ENCODE measurements at regions not wholly inside any gene's neighbourhood (a gene's known extent, or its start where the extent isn't known, plus 50 kb on each side); places are given as distances from the start of the nearest gene placed in this dataset.

DNA sequence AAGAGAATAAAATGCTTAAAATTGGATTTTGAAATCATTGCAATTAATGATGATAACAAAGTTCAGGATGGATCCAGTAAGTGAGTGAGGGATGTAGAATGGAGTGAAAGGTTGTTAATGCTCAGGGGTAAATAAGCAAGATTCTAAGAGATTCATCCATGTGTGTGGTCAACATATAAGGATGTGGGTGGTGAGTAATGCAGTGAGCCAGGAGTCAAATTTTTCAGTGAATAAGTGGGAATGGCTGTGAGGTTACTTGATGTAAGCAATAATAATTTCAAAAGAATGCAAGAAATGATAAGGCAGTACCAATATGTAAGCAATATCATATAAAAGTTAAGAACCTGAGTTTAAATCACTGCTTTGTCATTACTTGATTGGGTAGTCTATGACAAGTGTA is 207.5 kb upstream of the ADGRB3 start:
- Histone ChIP-seq H3K36me3 (ENCODE audit: control insufficient read depth in 2 of 2, insufficient read depth in 2 of 2, low read length in 1 of 2) (no peaks in the 10 kb centered on the region), H3K9me3 (ENCODE audit: control insufficient read depth in 2 of 2, insufficient read depth in 1 of 2, low read depth in 1 of 2, low read length in 1 of 2) (no peaks in the 10 kb centered on the region), H3K4me3 (ENCODE audit: low read depth in 1 of 2, low read length in 2 of 2) (no peak overlapping the region), H3K27ac (ENCODE audit: low read depth in 2 of 2, low read length in 1 of 2) (no peak overlapping the region), H3K27me3 (ENCODE audit: control insufficient read depth in 1 of 2, insufficient read depth in 2 of 2, low read length in 2 of 2) (no peaks in the 10 kb centered on the region), H3K4me1 (ENCODE audit: control insufficient read depth in 2 of 2, insufficient read depth in 2 of 2, low read length in 1 of 2) (no peaks in the 10 kb centered on the region)

DNA sequence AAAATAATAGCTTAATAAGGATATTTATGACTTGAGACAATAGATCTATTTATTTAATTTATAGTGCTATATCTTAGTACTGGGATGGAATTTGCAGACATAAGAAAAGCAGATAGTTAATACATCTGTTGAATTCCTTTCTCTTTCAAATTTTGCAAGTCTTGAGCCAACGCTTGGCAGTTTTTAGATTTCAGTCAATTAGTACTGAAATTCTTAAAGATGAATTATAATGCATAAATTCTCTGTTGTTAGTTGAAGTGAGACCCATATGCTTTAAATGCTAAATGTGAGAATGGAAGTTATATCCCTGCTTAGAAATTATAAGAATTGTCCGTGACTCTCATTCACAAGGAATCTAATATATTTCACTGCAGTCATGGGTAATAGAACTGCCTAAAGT is 225.1 kb upstream of the ADGRB3 start:
- WGBS, 2 donors = 86 to 88% methylated on average over 2 of the region's 2 CpGs
- H3K4me1 ChIP-seq (ENCODE audit: control insufficient read depth in 2 of 2, insufficient read depth in 2 of 2, low read length in 1 of 2) = no peaks in the 10 kb centered on the region
- H3K9me3 ChIP-seq (ENCODE audit: control insufficient read depth in 2 of 2, insufficient read depth in 1 of 2, low read depth in 1 of 2, low read length in 1 of 2) = no peaks in the 10 kb centered on the region
- H3K4me3 ChIP-seq (ENCODE audit: low read depth in 1 of 2, low read length in 2 of 2) = no peak overlapping the region
- no peaks in the 10 kb centered on the region for H3K27me3 ChIP-seq (ENCODE audit: control insufficient read depth in 1 of 2, insufficient read depth in 2 of 2, low read length in 2 of 2)
- no peaks in the 10 kb centered on the region for H3K36me3 ChIP-seq (ENCODE audit: control insufficient read depth in 2 of 2, insufficient read depth in 2 of 2, low read length in 1 of 2)
- no peak overlapping the region for H3K27ac ChIP-seq (ENCODE audit: low read depth in 2 of 2, low read length in 1 of 2)

DNA sequence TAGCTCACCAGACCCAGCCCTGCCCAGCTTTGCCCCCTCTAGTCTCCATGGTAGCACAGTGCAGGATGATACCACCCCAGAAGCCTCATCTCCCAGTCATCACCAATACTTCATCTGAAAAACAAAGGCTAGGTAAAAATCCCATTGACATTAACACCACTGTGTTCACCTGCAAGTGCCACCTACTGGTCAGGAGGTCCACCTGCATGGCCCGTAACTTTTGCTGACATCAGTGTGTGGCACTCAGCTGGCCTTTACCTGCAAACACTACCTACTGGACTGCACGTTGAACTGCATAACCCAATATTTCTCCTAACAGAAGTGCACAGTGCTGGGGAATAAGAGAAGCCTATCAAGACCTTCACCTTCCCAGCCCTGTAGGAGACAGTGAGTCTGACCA is 234.7 kb upstream of the ADGRB3 start:
- Histone ChIP-seq H3K9me3 (ENCODE audit: control insufficient read depth in 2 of 2, insufficient read depth in 1 of 2, low read depth in 1 of 2, low read length in 1 of 2) (peaks cover 2 to 7% of the 10 kb centered on the region in 2 donors), H3K4me1 (ENCODE audit: control insufficient read depth in 2 of 2, insufficient read depth in 2 of 2, low read length in 1 of 2) (no peaks in the 10 kb centered on the region), H3K36me3 (ENCODE audit: control insufficient read depth in 2 of 2, insufficient read depth in 2 of 2, low read length in 1 of 2) (no peaks in the 10 kb centered on the region), H3K4me3 (ENCODE audit: low read depth in 1 of 2, low read length in 2 of 2) (no peak overlapping the region), H3K27ac (ENCODE audit: low read depth in 2 of 2, low read length in 1 of 2) (no peak overlapping the region), H3K27me3 (ENCODE audit: control insufficient read depth in 1 of 2, insufficient read depth in 2 of 2, low read length in 2 of 2) (no peaks in the 10 kb centered on the region)
- WGBS, 2 donors = 86 to 89% methylated on average over 2 of the region's 2 CpGs

DNA sequence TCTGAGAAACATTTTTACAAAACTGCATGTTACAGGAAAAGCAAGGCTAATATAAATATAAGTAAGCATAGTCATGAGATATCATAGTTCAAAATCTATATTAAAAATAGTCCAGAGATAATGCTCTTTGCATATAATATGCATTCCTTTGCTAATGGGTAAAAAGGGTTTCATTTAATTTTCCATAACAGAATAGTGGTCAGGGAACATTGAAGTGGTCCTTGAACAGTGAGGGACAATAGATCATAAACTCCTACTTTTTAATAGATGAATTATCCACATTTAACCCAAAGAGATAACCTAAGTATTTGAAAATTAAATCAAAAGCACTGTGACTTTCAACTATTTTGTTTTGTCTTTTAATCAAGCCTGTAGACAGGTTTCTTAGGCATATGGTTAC is 243.1 kb upstream of the ADGRB3 start:
- H3K9me3 ChIP-seq (ENCODE audit: control insufficient read depth in 2 of 2, insufficient read depth in 1 of 2, low read depth in 1 of 2, low read length in 1 of 2) = no peaks in the 10 kb centered on the region
- no peaks in the 10 kb centered on the region for H3K36me3 ChIP-seq (ENCODE audit: control insufficient read depth in 2 of 2, insufficient read depth in 2 of 2, low read length in 1 of 2)
- H3K27me3 ChIP-seq (ENCODE audit: control insufficient read depth in 1 of 2, insufficient read depth in 2 of 2, low read length in 2 of 2) = no peaks in the 10 kb centered on the region
- H3K4me3 ChIP-seq (ENCODE audit: low read depth in 1 of 2, low read length in 2 of 2) = no peak overlapping the region
- no peaks in the 10 kb centered on the region for H3K4me1 ChIP-seq (ENCODE audit: control insufficient read depth in 2 of 2, insufficient read depth in 2 of 2, low read length in 1 of 2)
- no peak overlapping the region for H3K27ac ChIP-seq (ENCODE audit: low read depth in 2 of 2, low read length in 1 of 2)

DNA sequence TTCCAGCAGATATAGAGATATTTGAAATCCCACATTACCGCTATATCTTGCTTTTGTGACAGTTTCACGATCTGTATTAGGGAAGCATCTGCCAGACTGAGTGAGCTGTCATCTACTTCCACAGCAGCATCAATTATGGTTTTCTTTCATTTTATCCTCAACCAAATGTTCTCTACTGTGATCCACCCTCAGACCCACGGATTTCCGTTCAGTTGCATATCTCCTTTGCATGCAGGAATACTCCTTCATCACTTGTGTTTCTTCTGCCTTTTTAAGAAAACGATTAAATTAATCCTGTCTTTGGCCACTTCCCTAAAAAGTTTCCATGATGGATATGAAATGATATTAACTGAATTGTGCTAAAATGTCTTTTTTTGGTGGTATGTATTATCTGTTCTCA is 262.1 kb upstream of the ADGRB3 start:
- 75 to 81% methylated on average over 5 of the region's 5 CpGs for WGBS, 2 donors
- no peaks in the 10 kb centered on the region for H3K27me3 ChIP-seq (ENCODE audit: control insufficient read depth in 1 of 2, insufficient read depth in 2 of 2, low read length in 2 of 2)
- H3K36me3 ChIP-seq (ENCODE audit: control insufficient read depth in 2 of 2, insufficient read depth in 2 of 2, low read length in 1 of 2) = no peaks in the 10 kb centered on the region
- H3K4me3 ChIP-seq (ENCODE audit: low read depth in 1 of 2, low read length in 2 of 2) = no peak overlapping the region
- H3K4me1 ChIP-seq (ENCODE audit: control insufficient read depth in 2 of 2, insufficient read depth in 2 of 2, low read length in 1 of 2) = no peaks in the 10 kb centered on the region
- no peak overlapping the region for H3K27ac ChIP-seq (ENCODE audit: low read depth in 2 of 2, low read length in 1 of 2)
- H3K9me3 ChIP-seq (ENCODE audit: control insufficient read depth in 2 of 2, insufficient read depth in 1 of 2, low read depth in 1 of 2, low read length in 1 of 2) = no peaks in the 10 kb centered on the region

DNA sequence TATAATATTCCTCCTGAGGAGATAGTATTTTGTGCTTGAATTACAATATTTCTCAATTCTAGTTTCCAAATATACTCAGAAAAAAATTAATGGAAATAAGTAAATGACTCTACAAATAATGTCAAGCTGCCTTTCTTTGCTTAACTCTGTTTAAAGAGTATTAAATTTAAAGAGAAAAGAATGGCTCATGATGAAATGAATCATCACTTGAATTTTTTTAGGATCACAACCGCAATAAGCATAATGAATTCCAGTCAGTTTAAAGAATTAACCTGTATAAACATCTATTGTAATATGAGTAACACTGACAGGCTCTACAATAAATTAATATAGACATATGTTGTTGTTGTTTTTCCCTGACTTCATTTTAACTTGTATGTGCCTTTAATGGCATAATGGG is 266.2 kb upstream of the ADGRB3 start:
- Histone ChIP-seq H3K4me3 (ENCODE audit: low read depth in 1 of 2, low read length in 2 of 2) (no peak overlapping the region), H3K27ac (ENCODE audit: low read depth in 2 of 2, low read length in 1 of 2) (no peak overlapping the region), H3K36me3 (ENCODE audit: control insufficient read depth in 2 of 2, insufficient read depth in 2 of 2, low read length in 1 of 2) (no peaks in the 10 kb centered on the region), H3K9me3 (ENCODE audit: control insufficient read depth in 2 of 2, insufficient read depth in 1 of 2, low read depth in 1 of 2, low read length in 1 of 2) (no peaks in the 10 kb centered on the region), H3K4me1 (ENCODE audit: control insufficient read depth in 2 of 2, insufficient read depth in 2 of 2, low read length in 1 of 2) (no peaks in the 10 kb centered on the region), H3K27me3 (ENCODE audit: control insufficient read depth in 1 of 2, insufficient read depth in 2 of 2, low read length in 2 of 2) (no peaks in the 10 kb centered on the region)
- 58 to 65% methylated on average over 1 of the region's 1 CpG for WGBS, 2 donors

DNA sequence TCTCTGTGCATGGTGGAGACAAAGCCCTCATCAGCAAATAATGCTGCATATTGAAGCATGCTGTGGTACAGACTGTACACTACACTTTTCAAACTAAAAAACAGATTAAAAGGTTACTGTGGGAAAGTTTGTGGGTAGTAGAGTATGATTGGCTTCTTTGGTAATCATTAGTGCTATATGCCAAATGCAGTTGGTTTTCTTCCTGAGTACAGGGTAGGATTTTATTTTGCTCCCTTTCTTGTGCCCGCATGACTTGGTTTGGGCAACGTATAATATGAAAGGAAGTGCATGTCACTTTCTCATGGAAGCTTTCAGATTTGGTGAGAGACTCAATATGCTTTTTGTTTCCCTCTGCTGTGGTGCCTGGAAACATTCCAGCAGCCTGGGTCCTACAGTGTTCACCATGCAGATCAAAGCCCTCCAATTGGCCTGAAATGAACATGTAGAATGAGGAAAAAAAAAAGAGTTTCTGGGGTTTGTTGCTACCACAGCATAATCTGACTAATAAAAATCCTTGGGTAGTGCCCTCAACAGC is 270.7 kb upstream of the ADGRB3 start:
- WGBS, 2 donors = 62 to 77% methylated on average over 2 of the region's 2 CpGs
- no peaks in the 10 kb centered on the region for H3K4me1 ChIP-seq (ENCODE audit: control insufficient read depth in 2 of 2, insufficient read depth in 2 of 2, low read length in 1 of 2)

DNA sequence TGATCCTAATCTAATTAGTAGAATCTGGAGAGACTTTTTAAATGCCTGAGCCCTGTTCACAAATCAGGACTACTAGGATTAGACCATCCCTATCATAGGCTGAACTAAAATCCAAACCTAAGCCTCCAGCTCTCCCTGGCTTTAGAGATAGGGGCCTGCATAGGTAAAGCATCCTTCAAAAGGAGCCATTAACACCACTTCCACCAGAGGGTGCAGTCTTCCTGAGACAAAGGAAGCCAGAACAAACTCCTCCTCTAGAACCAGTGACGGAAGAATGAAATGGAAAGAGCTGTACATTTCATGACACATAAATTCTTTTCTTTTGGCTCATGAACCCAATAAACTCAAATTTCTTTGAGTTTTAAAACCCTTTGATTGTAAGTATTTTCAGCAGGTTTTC is 291.2 kb upstream of the ADGRB3 start:
- Histone ChIP-seq H3K4me3 (ENCODE audit: low read depth in 1 of 2, low read length in 2 of 2) (no peak overlapping the region), H3K4me1 (ENCODE audit: control insufficient read depth in 2 of 2, insufficient read depth in 2 of 2, low read length in 1 of 2) (no peaks in the 10 kb centered on the region), H3K9me3 (ENCODE audit: control insufficient read depth in 2 of 2, insufficient read depth in 1 of 2, low read depth in 1 of 2, low read length in 1 of 2) (no peaks in the 10 kb centered on the region), H3K27ac (ENCODE audit: low read depth in 2 of 2, low read length in 1 of 2) (no peak overlapping the region), H3K27me3 (ENCODE audit: control insufficient read depth in 1 of 2, insufficient read depth in 2 of 2, low read length in 2 of 2) (no peaks in the 10 kb centered on the region), H3K36me3 (ENCODE audit: control insufficient read depth in 2 of 2, insufficient read depth in 2 of 2, low read length in 1 of 2) (no peaks in the 10 kb centered on the region)
- 46 to 47% methylated on average over 1 of the region's 1 CpG for WGBS, 2 donors

More for the DNA sequence above, 270.7 kb upstream of the ADGRB3 start:
- Histone ChIP-seq H3K36me3 (ENCODE audit: control insufficient read depth in 2 of 2, insufficient read depth in 2 of 2, low read length in 1 of 2) (no peaks in the 10 kb centered on the region), H3K9me3 (ENCODE audit: control insufficient read depth in 2 of 2, insufficient read depth in 1 of 2, low read depth in 1 of 2, low read length in 1 of 2) (no peaks in the 10 kb centered on the region), H3K4me3 (ENCODE audit: low read depth in 1 of 2, low read length in 2 of 2) (no peak overlapping the region), H3K27me3 (ENCODE audit: control insufficient read depth in 1 of 2, insufficient read depth in 2 of 2, low read length in 2 of 2) (no peaks in the 10 kb centered on the region), H3K27ac (ENCODE audit: low read depth in 2 of 2, low read length in 1 of 2) (no peak overlapping the region)

DNA sequence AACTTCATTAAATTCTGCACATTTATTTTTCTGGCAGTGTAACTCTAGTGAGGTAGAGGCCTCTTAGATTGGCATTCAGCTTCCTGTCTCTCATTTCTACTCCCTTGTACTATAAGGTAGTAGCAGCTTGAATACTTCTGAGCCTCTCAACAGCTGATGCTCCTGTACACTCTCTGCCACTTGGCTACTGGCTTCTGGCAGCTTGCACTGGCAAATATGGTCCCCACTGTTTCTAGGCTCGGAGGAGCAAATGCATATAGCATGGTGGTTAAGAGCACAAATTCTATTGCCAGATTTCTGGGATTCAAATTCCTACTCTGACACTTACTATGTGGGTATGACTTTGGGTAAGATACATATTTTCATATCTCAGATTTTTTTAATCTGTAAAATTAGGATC is 292.8 kb upstream of the ADGRB3 start:
- no peaks in the 10 kb centered on the region for H3K9me3 ChIP-seq (ENCODE audit: control insufficient read depth in 2 of 2, insufficient read depth in 1 of 2, low read depth in 1 of 2, low read length in 1 of 2)
- no peaks in the 10 kb centered on the region for H3K27me3 ChIP-seq (ENCODE audit: control insufficient read depth in 1 of 2, insufficient read depth in 2 of 2, low read length in 2 of 2)
- WGBS, 2 donors = 56 to 67% methylated on average over 1 of the region's 1 CpG
- H3K36me3 ChIP-seq (ENCODE audit: control insufficient read depth in 2 of 2, insufficient read depth in 2 of 2, low read length in 1 of 2) = no peaks in the 10 kb centered on the region
- H3K4me3 ChIP-seq (ENCODE audit: low read depth in 1 of 2, low read length in 2 of 2) = no peak overlapping the region
- no peaks in the 10 kb centered on the region for H3K4me1 ChIP-seq (ENCODE audit: control insufficient read depth in 2 of 2, insufficient read depth in 2 of 2, low read length in 1 of 2)
- H3K27ac ChIP-seq (ENCODE audit: low read depth in 2 of 2, low read length in 1 of 2) = no peak overlapping the region

DNA sequence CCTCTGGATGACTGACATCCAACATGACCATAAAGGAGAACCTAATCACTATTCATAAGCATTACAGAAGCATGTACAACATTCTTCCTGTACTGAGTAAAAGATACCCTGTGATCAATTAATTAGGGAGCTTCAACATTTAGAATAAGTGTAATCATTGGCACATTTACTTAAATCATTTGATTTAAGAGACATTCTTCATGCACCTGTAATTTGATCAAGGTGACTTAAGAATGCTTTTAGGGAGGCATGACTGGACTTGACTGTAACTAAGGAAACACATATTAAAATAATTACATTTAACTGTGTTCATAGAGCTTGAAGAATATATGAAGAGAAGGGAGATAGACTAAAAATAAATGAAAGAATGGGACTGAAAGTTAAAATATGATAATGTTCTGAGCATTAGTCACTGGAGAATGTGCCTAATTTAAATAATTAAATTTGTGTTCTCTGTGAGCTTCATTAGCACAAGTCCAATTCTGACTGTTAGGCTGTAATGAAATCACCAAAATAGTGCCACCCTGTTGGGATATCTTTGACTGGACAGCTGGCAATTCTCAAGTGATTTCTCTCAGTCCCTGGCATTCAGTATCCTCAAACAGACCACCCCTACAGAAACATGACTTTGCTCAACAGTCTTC is 295.5 kb upstream of the ADGRB3 start:
- H3K27me3 ChIP-seq (ENCODE audit: control insufficient read depth in 1 of 2, insufficient read depth in 2 of 2, low read length in 2 of 2) = no peaks in the 10 kb centered on the region
- no peaks in the 10 kb centered on the region for H3K9me3 ChIP-seq (ENCODE audit: control insufficient read depth in 2 of 2, insufficient read depth in 1 of 2, low read depth in 1 of 2, low read length in 1 of 2)
- no peak overlapping the region for H3K4me3 ChIP-seq (ENCODE audit: low read depth in 1 of 2, low read length in 2 of 2)
- H3K36me3 ChIP-seq (ENCODE audit: control insufficient read depth in 2 of 2, insufficient read depth in 2 of 2, low read length in 1 of 2) = no peaks in the 10 kb centered on the region
- H3K27ac ChIP-seq (ENCODE audit: low read depth in 2 of 2, low read length in 1 of 2) = no peak overlapping the region
- no peaks in the 10 kb centered on the region for H3K4me1 ChIP-seq (ENCODE audit: control insufficient read depth in 2 of 2, insufficient read depth in 2 of 2, low read length in 1 of 2)

Measured in esophagus (tissue), 2 donors.